Liver (tissue), 3 donors: ENCODE measurements at regions not wholly inside any gene's neighbourhood (a gene's known extent, or its start where the extent isn't known, plus 50 kb on each side); places are given as distances from the start of the nearest gene placed in this dataset.

ENCODE experiments used
- ATF3 ChIP-seq: IDR thresholded peaks from 2 replicates; pipeline ENCODE4 v1.6.1; 2016; ENCODE audit warnings: antibody characterized with exemption
- CTCF ChIP-seq: fragments of 150-350 bp; IDR thresholded peaks from 2 replicates; pipeline ENCODE4 v1.5.1; 2017; ENCODE audit warnings: improper control_type of control experiment, low read depth, low read length; ENCODE audit not compliant: missing input control
- EGR1 ChIP-seq, 2 donors: IDR thresholded peaks; 2 replicates each; pipeline ENCODE4 v1.6.1; 2016 to 2018; ENCODE audit warnings: antibody characterized with exemption in 2 of 2, low read depth in 2 of 2
- GABPA ChIP-seq, 2 donors: IDR thresholded peaks in 1 of 2; conservative IDR thresholded peaks in 1 of 2; 2 replicates each; pipeline ENCODE4 v1.6.1; 2016; ENCODE audit warnings: antibody characterized with exemption in 2 of 2, mild to moderate bottlenecking in 1 of 2, moderate library complexity in 1 of 2
- JUND ChIP-seq, 2 donors: IDR thresholded peaks; 2 replicates each; pipeline ENCODE4 v1.6.1; 2016; ENCODE audit warnings: antibody characterized with exemption in 2 of 2
- MAX ChIP-seq: IDR thresholded peaks from 2 replicates; pipeline ENCODE4 v1.6.1; 2016; ENCODE audit warnings: antibody characterized with exemption
- RAD21 ChIP-seq, 2 donors: IDR thresholded peaks; 2 replicates each; pipeline ENCODE4 v1.6.1; 2016; ENCODE audit warnings: antibody characterized with exemption in 2 of 2, mild to moderate bottlenecking in 2 of 2
- REST ChIP-seq: IDR thresholded peaks from 2 replicates; pipeline ENCODE4 v1.6.1; 2016; ENCODE audit warnings: antibody characterized with exemption, mild to moderate bottlenecking
- RXRA ChIP-seq, 2 donors: IDR thresholded peaks; 2 replicates each; pipeline ENCODE4 v1.6.1; 2017 to 2018; ENCODE audit warnings: antibody characterized with exemption in 2 of 2, mild to moderate bottlenecking in 1 of 2
- TAF1 ChIP-seq: conservative IDR thresholded peaks from 2 replicates; pipeline ENCODE4 v1.6.1; 2016; ENCODE audit warnings: antibody characterized with exemption, mild to moderate bottlenecking
- YY1 ChIP-seq: IDR thresholded peaks from 2 replicates; pipeline ENCODE4 v1.6.1; 2016; ENCODE audit warnings: antibody characterized with exemption, mild to moderate bottlenecking
- ZBTB33 ChIP-seq: IDR thresholded peaks from 2 replicates; pipeline ENCODE4 v1.6.1; 2016; ENCODE audit warnings: antibody characterized with exemption
- donor health status: healthy.
- donor health status: healthy.

GRCh38 chr7:125326666-125327255 is 397.1 kb upstream of the POT1 start:
- no peak for TF ChIP-seq CTCF
- no peak for TF ChIP-seq TAF1
- TF ChIP-seq EGR1 (IDR thresholded peaks at IDR 0.05; ENCODE audit: low read depth in 2 of 2) = no peak
- TF ChIP-seq ATF3 = no peak
- no peak for TF ChIP-seq REST
- TF ChIP-seq GABPA (IDR thresholded peaks at IDR 0.05 in 1 of 2, conservative IDR thresholded peaks at IDR 0.05 in 1 of 2) = no peak
- TF ChIP-seq ZBTB33 = no peak
- TF ChIP-seq JUND (IDR thresholded peaks at IDR 0.05) = no peak
- no peak for TF ChIP-seq MAX
- TF ChIP-seq RXRA (IDR thresholded peaks at IDR 0.05) = no peak
- no peak for TF ChIP-seq YY1
- no peak for TF ChIP-seq RAD21 (IDR thresholded peaks at IDR 0.05)
